ENCODE measurements at regions not wholly inside any gene's neighbourhood (a gene's known extent, or its start where the extent isn't known, plus 50 kb on each side); places are given as distances from the start of the nearest gene placed in this dataset.
"Not testable (repeated sequence)": the region's sequence is repeated elsewhere in the genome, so short reads cannot be mapped to it uniquely, and the experiment has no call there.

DNA sequence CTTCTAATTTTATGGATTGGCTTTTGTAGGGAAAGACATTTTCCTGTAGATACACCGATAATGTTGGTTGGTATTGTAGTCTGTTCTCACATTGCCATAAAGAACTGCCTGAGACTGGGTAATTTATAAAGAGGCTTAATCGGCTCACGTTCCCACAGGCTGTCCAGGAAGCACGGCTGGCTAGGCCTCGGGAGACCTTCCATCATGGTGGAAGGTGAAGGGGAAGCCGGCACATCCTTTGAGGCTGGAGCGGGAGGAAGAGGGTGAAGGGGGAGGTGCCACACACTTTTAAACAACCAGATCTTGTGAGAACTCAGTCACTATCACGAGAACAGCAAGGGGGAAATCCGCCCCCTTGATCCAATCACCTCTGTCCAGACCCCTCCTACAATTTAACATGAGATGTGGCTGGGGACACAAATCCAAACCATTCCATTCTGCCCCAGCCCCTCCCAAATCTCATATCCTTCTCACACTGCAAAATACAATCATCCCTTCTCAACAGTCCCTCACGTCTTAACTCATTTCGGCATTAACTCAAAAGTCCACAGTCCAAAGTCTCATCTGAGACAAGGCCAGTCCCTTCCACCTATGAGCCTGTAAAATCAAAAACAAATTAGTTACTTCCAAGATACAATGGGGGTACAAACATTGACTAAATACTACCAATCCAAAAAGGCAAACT is 66.7 kb upstream of the EIF5 start:
- no peak for ATAC-seq (replicated peaks; ENCODE audit: extremely low read depth, poor library complexity, severe bottlenecking)
- H3K4me1 Mint-ChIP-seq: no peaks in the 10 kb centered on the region
- DNase-seq (ENCODE audit: low spot score in 2 of 2): no peak
- no peaks in the 10 kb centered on the region for H3K36me3 Mint-ChIP-seq (ENCODE audit: insufficient read depth)
- peaks cover 85% of the 10 kb centered on the region for H3K27me3 Mint-ChIP-seq
- H3K4me3 Mint-ChIP-seq: no peak overlapping the region
- no peak overlapping the region for H3K27ac Mint-ChIP-seq (ENCODE audit: low read depth)
- H3K9me3 Mint-ChIP-seq: no peaks in the 10 kb centered on the region

DNA sequence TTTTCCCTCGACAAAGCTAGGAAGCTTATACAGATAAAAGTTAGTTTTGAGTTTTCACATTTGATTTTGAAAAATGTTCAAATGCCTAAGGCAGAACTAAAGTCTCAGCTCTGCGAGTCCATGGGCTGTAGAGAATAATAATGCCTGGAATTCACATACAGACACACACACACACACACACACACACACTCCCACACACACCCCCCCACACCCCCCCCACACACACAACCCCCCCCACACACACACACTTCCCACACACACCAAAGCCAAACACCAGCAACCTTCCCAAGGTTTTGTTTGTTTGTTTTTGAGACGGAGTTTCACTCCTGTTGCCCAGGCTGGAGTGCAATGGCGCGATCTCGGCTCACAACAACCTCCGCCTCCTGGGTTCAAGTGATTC is 62.8 kb upstream of the EIF5 start:
- Mint-ChIP-seq H3K4me1 (no peaks in the 10 kb centered on the region), H3K9me3 (no peaks in the 10 kb centered on the region), H3K4me3 (no peak overlapping the region), H3K27ac (ENCODE audit: low read depth) (no peak overlapping the region), H3K27me3 (peaks cover 76% of the 10 kb centered on the region), H3K36me3 (ENCODE audit: insufficient read depth) (no peaks in the 10 kb centered on the region)
- ATAC-seq (replicated peaks; ENCODE audit: extremely low read depth, poor library complexity, severe bottlenecking) (no peak), DNase-seq (ENCODE audit: low spot score in 2 of 2) (no peak)

DNA sequence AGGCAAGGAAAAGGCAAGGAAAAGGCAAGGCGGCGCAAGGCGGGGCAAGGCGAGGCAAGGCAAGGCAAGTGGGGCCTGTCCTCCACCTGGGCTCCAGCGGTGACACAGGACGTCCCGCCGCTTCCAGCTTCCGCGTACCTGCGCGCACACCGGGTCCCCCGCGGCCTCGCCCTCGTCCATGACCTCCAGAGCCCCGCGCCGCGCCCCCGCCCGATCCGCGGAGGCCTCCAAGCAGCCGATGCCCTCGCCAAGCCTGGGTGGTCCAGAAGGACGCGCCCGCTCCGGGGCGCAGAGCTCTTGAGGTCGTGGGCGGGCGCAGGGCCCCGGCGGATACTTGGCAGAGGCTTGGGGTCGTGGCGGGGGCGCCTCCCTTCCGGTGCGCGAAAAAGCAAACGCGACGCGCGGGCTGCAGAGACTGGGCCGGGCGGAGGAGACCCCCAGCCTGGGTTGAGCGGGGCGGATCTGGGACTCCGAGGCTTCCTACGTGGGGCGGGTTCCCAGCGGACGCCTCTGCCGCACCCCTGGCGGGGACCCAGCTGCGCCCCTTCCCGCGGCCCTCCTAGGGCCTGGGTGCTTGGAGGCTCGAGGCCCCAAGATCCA is 60.8 kb upstream of the EIF5 start:
- H3K36me3 Mint-ChIP-seq (ENCODE audit: insufficient read depth): no peaks in the 10 kb centered on the region
- no peaks in the 10 kb centered on the region for H3K4me1 Mint-ChIP-seq
- H3K27ac Mint-ChIP-seq (ENCODE audit: low read depth): no peak overlapping the region
- no peak overlapping the region for H3K4me3 Mint-ChIP-seq
- DNase-seq (ENCODE audit: low spot score in 2 of 2): no peak
- no peaks in the 10 kb centered on the region for H3K9me3 Mint-ChIP-seq
- peaks cover 67% of the 10 kb centered on the region for H3K27me3 Mint-ChIP-seq
- ATAC-seq (replicated peaks; ENCODE audit: extremely low read depth, poor library complexity, severe bottlenecking): no peak

DNA sequence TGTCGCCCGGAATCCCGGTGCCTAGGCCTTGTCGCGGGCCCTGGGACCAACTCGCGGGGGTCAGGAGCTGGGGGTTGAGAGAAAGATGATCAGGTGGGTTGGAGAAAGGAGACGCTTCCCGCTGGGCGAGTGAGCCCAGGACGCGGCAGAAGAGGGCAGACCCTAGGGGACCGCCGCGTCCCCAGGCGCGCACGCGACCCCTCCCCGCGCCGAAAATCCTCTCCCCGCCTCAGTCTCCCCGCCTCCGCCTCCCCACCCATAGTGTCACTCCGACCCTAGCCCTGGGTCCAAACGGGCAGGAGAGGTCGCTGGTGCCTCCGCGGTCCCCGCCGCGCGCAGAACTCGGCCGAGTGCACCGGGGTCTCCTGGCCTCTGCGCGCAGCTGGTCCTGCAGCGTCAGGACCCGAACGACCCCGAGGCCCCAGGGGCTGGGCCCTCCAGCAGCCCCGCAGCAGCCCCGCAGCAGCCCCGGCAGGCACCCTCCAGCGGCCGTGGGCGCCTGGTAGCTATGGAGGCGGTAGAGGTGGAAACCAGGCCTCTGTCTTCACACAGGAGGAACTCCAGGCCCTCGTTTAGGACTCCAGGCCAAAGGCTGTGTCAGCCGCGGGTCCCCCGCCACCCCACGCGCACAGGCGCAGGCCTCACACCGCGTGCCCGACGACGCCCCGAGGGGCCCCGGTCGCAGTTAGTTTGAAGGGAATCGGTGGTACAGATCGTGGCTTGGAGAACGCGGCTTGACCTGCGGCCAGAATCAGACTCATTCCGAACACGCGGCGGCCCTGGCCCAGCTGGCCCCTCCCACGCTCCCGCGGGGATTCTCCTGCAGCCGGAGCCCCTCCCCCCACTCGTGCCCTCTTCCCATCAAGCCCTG is 60.1 kb upstream of the EIF5 start:
- Mint-ChIP-seq H3K4me3 (no peak overlapping the region), H3K4me1 (no peaks in the 10 kb centered on the region), H3K9me3 (no peaks in the 10 kb centered on the region), H3K27me3 (peaks cover 68% of the 10 kb centered on the region), H3K27ac (ENCODE audit: low read depth) (no peak overlapping the region), H3K36me3 (ENCODE audit: insufficient read depth) (no peaks in the 10 kb centered on the region)
- ATAC-seq (replicated peaks; ENCODE audit: extremely low read depth, poor library complexity, severe bottlenecking) (no peak), DNase-seq (ENCODE audit: low spot score in 2 of 2) (no peak)

DNA sequence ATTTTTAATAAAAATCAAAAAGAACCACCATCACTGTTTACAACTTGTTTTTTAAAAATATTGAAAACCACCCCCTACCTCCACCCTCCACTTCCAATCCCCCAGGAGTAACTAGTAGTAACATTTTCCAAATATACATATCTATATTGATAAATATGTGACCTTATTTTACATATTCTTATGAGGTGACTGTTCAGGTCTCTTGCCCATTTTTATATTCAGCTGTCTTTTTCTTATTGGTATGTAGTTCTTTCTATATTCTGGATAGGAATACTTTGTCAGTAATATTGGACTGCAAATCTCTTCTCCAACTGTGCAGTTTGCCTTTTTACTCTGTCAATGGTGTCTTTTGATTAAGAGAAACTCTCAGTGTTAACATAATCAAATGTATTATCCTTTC is 59.0 kb upstream of the EIF5 start:
- H3K4me3 Mint-ChIP-seq: no peak overlapping the region
- no peaks in the 10 kb centered on the region for H3K4me1 Mint-ChIP-seq
- no peak overlapping the region for H3K27ac Mint-ChIP-seq (ENCODE audit: low read depth)
- no peaks in the 10 kb centered on the region for H3K36me3 Mint-ChIP-seq (ENCODE audit: insufficient read depth)
- peaks cover 66% of the 10 kb centered on the region for H3K27me3 Mint-ChIP-seq
- no peak for DNase-seq (ENCODE audit: low spot score in 2 of 2)
- ATAC-seq (replicated peaks; ENCODE audit: extremely low read depth, poor library complexity, severe bottlenecking): no peak
- no peaks in the 10 kb centered on the region for H3K9me3 Mint-ChIP-seq

DNA sequence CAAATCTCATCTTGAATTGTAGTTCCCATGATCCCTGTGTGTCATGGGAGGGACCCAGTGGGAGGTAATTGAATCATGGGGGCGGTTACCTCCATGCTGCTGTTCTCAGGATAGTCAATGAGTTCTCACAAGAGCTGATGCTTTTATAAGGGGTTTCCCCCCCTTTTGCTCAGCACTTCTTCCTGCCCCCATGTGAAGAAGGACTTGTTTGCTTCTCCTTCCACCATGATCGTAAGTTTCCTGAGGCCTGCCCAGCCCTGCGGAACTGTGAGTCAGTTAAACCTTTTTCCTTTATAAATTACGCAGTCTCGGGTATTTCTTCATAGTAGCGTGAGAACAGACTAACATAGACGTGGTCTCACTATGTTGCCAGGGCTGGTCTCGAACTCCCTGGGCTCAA is 56.1 kb upstream of the EIF5 start:
- Mint-ChIP-seq H3K36me3 (ENCODE audit: insufficient read depth) (no peaks in the 10 kb centered on the region), H3K4me1 (no peaks in the 10 kb centered on the region), H3K9me3 (no peaks in the 10 kb centered on the region), H3K27ac (ENCODE audit: low read depth) (no peak overlapping the region), H3K27me3 (peaks cover 69% of the 10 kb centered on the region), H3K4me3 (no peak overlapping the region)
- no peak for ATAC-seq (replicated peaks; ENCODE audit: extremely low read depth, poor library complexity, severe bottlenecking)
- no peak for DNase-seq (ENCODE audit: low spot score in 2 of 2)

DNA sequence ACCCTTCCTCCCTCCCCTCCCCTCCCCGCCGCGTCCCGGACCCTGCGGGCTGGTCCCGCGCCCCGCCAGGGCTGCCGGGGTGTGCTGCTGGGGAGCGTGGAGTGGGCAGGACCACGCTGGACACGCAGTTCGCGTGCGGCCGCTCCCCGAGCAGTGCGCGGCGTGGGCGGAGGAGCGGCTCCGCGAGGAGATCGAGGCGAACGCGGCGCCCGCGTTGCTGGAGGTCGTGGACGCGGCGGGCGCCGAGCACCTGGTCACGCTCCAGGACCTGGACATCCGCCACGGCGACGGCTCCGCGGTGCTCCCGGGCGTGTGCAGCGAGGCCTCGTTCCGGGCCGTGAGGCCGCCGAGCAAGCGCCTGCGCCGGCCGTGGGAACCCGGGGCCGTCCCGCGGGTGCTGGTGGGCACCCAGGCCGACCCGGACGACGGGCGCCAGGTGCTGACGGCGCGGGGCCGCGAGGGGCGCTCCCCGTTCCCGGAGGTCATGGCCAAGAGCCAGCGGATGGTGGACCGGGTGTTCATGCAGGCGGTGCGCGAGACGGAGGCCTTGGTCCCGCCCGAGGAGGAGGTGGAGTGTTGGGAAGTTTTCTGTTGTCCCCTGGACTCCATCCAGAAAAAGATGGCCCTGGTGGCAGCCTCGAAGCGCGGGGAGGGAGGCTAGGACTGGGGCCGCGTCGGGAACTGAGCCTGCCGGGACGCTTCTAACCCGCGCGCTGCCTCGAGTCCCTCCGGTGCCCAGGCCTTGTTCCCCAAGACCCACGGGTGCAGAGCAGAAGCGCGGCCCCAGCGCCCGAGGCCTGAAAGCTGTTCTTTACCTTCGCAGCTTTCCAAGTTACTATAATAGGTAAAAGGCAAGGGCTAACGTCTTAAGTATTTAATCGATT is 54.7 kb upstream of the EIF5 start:
- ATAC-seq (replicated peaks; ENCODE audit: extremely low read depth, poor library complexity, severe bottlenecking) (no peak), DNase-seq (ENCODE audit: low spot score in 2 of 2) (no peak)
- Mint-ChIP-seq H3K4me3 (peak overlapping the region; percentile 29), H3K27ac (ENCODE audit: low read depth) (no peak overlapping the region), H3K9me3 (no peaks in the 10 kb centered on the region), H3K27me3 (peaks cover 79% of the 10 kb centered on the region), H3K4me1 (no peaks in the 10 kb centered on the region), H3K36me3 (ENCODE audit: insufficient read depth) (no peaks in the 10 kb centered on the region)

DNA sequence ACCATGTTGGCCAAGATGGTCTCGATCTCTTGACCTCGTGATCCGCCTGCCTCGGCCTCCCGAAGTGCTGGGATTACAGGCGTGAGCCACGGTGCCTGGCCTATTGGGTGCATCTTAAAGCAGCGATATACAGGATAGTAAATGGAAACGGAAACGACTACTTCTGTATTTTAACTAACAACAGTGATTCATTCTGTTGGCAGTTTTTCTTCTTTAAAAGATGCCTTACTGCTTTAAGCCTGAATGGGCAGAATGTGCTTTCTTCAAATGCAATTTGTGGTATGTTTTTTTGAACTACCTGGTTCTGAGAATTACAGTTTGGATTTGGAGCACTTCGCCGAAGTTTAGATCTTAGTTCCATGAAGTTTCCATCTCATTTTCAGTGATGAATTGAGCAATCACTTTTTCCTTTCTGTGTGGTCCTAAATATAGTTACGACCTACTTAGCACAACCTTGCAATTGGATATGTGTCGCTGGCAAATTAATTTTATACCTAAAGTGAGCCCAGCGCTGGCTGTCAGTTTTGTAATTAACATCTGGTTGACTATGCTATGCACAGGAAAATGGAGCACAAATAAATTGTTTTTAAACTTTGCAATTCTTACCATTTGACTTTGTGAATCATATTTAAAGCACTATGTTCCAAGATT is 53.6 kb upstream of the EIF5 start:
- no peak for ATAC-seq (replicated peaks; ENCODE audit: extremely low read depth, poor library complexity, severe bottlenecking)
- H3K4me1 Mint-ChIP-seq: no peaks in the 10 kb centered on the region
- peak overlapping the region; percentile 29 for H3K4me3 Mint-ChIP-seq
- no peaks in the 10 kb centered on the region for H3K36me3 Mint-ChIP-seq (ENCODE audit: insufficient read depth)
- H3K9me3 Mint-ChIP-seq: no peaks in the 10 kb centered on the region
- DNase-seq (ENCODE audit: low spot score in 2 of 2): no peak
- no peak overlapping the region for H3K27ac Mint-ChIP-seq (ENCODE audit: low read depth)
- peaks cover 79% of the 10 kb centered on the region for H3K27me3 Mint-ChIP-seq

DNA sequence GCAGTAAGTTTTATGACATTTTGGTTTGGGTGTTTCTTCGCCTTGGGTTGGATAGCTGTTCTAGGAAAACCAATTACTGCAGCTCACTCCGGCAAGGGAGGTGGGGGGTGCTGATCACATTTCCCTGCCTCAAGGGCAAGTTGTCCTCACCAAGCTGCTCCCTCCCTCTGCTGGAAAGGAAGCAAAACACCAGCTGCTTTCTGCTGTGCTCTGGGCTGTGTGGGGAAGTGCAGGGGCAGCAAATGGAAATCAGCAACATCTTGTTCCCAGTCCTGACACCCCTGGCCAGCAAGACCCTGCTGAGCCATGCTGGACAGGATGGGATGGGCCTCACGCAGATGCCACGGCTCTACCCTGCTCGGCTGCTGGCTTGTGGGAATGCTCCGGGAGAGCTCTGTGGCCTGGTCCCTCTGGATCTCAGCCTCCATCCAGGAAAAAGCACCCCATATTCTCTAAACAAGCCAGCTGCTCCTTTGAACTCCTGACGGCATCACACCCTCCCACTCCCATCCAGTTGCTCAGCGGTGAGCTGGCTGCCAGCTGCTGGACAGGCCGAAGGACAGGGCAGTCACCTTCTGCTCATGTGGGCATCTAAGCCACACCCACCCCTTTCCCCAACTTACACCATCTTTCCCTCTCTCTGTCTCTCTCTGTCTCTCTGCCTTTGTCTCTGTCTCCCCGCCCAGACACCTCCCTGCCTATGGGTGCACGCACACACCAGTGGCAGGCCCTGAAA is 52.4 kb upstream of the EIF5 start:
- ATAC-seq (replicated peaks; ENCODE audit: extremely low read depth, poor library complexity, severe bottlenecking) (no peak), DNase-seq (ENCODE audit: low spot score in 2 of 2) (no peak)
- Mint-ChIP-seq H3K27ac (ENCODE audit: low read depth) (no peak overlapping the region), H3K4me3 (no peak overlapping the region), H3K36me3 (ENCODE audit: insufficient read depth) (no peaks in the 10 kb centered on the region), H3K4me1 (no peaks in the 10 kb centered on the region), H3K27me3 (peaks cover 82% of the 10 kb centered on the region), H3K9me3 (no peaks in the 10 kb centered on the region)

DNA sequence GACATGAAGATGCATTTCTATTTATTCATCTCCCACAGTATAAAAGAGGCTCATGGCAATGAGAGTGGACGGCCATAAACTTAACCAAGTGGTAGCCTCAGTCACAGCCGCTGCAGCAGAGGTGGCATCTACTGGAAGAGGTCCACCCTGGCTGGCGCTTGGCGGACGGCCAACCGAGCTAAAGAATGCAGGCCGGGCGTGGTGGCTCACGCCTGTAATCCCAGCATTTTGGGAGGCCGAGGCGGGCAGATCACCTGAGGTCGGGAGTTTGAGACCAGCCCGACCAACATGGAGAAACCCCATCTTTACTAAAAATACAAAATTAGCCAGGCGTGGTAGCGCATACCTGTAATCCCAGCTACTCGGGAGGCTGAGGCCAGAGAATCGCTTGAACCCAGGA is 51.7 kb upstream of the EIF5 start:
- H3K36me3 Mint-ChIP-seq (ENCODE audit: insufficient read depth); H3K9me3 Mint-ChIP-seq: not testable (repeated sequence)
- peaks cover 88% of the 10 kb centered on the region for H3K27me3 Mint-ChIP-seq

DNA sequence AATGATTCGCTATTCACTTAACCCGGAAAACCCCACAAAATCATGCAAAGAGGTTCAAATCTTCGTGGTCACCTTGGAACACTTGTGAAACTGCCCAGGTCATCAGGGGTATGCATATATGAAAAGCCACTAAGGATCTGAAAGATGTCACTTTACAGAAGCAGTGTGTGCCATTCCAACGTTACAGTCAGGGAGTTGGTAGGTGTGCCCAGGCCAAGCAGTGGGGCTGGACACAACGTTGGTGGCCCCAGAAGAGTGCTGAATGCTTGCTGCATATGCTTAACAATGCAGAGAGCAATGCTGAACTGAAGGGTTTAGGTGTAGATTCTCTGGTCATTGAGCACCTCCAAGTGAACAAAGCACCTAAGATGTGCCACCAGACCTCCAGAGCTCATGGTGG is 51.1 kb upstream of the EIF5 start:
- H3K9me3 Mint-ChIP-seq: no peaks in the 10 kb centered on the region
- H3K27ac Mint-ChIP-seq (ENCODE audit: low read depth): no peak overlapping the region
- no peak for DNase-seq (ENCODE audit: low spot score in 2 of 2)
- no peaks in the 10 kb centered on the region for H3K36me3 Mint-ChIP-seq (ENCODE audit: insufficient read depth)
- peaks cover 88% of the 10 kb centered on the region for H3K27me3 Mint-ChIP-seq
- H3K4me1 Mint-ChIP-seq: no peaks in the 10 kb centered on the region
- H3K4me3 Mint-ChIP-seq: no peak overlapping the region
- no peak for ATAC-seq (replicated peaks; ENCODE audit: extremely low read depth, poor library complexity, severe bottlenecking)

More for the DNA sequence above, 51.7 kb upstream of the EIF5 start:
- not testable (repeated sequence) for H3K4me1 Mint-ChIP-seq; H3K4me3 Mint-ChIP-seq; ATAC-seq (replicated peaks; ENCODE audit: extremely low read depth, poor library complexity, severe bottlenecking); H3K27ac Mint-ChIP-seq (ENCODE audit: low read depth); DNase-seq (ENCODE audit: low spot score in 2 of 2)

Data from central memory CD8-positive, alpha-beta T cell (primary cell).